A549 (cell line): ENCODE measurements at regions not wholly inside any gene's neighbourhood (a gene's known extent, or its start where the extent isn't known, plus 50 kb on each side); places are given as distances from the start of the nearest gene placed in this dataset.
"Not testable (repeated sequence)": the region's sequence is repeated elsewhere in the genome, so short reads cannot be mapped to it uniquely, and the experiment has no call there.

ENCODE experiments used
- ATAC-seq, 2 experiments: fragments of 200-7000 bp in 1 of 2; fragments of >200 bp in 1 of 2; cut with Nextera tagmentation in 1 of 2; cut with Tn5 transposase in 1 of 2; 3 replicates each; pipeline versions ENCODE4 v1.8.0 to v1.9.1; 2018 to 2020; ENCODE audit warnings: mild to moderate bottlenecking in 1 of 2, moderate library complexity in 1 of 2
- CTCF ChIA-PET: fragments of 300-600 bp; sonication (Branson Sonifier 250); formaldehyde crosslinking; extraction: SDS; loops from one replicate; lab custom pipeline; 2021; ENCODE audit warnings: antibody characterized with exemption, inconsistent platforms; lab: Yijun Ruan, JAX
- POLR2A ChIA-PET: fragments of 350-600 bp; formaldehyde crosslinking; extraction: SDS; loops from one replicate; lab custom pipeline; 2021; ENCODE audit warnings: antibody characterized with exemption, inconsistent platforms; lab: Yijun Ruan, JAX
- DNase-seq, 2 experiments: peaks; one replicate each; pipeline versions ENCODE4 v3.0.0 to v3.0.0-alpha.2; 2011 to 2016; ENCODE audit warnings: low read depth in 1 of 2, low spot score in 1 of 2
- FAIRE-seq: peaks from 2 replicates; lab custom pipeline; 2011; peaks lifted over from hg19 to GRCh38; lab: Jason Lieb, UNC
- H3K27ac ChIP-seq, 2 experiments: fragments of >200 bp; sonication (Bioruptor Twin); formaldehyde crosslinking; 3 replicates each; pipeline ENCODE4 v1.5.1; 2016 to 2017
- H3K4me1 ChIP-seq: fragments of >200 bp; sonication (Bioruptor Twin); formaldehyde crosslinking; 3 replicates; pipeline ENCODE4 v1.6.1; 2016
- H3K4me2 ChIP-seq: fragments of >200 bp; sonication (Bioruptor Twin); formaldehyde crosslinking; 3 replicates; pipeline ENCODE4 v1.6.1; 2016
- H3K4me3 ChIP-seq: fragments of >200 bp; sonication (Bioruptor Twin); formaldehyde crosslinking; 3 replicates; pipeline ENCODE4 v1.5.1; 2016
- H3K9me3 ChIP-seq: fragments of >200 bp; sonication (Bioruptor Twin); formaldehyde crosslinking; 3 replicates; pipeline ENCODE4 v1.6.1; 2016
- BCL3 ChIP-seq: fragments of >200 bp; sonication (Bioruptor Twin); formaldehyde crosslinking; IDR thresholded peaks from 3 replicates; pipeline ENCODE4 v1.6.1; 2016
- BHLHE40 ChIP-seq: IDR thresholded peaks from 2 replicates; pipeline ENCODE4 v1.6.1; 2012; ENCODE audit warnings: low read depth, low read length, inconsistent platforms
- CBX2 ChIP-seq: fragments of 200-600 bp; sonication (generic); IDR thresholded peaks from 2 replicates; pipeline ENCODE4 v1.6.1; 2016; ENCODE audit warnings: low read depth, mild to moderate bottlenecking, borderline replicate concordance
- CTCF ChIP-seq: fragments of >200 bp; sonication (Bioruptor Twin); formaldehyde crosslinking; IDR thresholded peaks from 3 replicates; pipeline ENCODE4 v1.5.1; 2016
- EP300 ChIP-seq, 2 experiments: fragments of >200 bp; sonication (Bioruptor Twin); formaldehyde crosslinking; IDR thresholded peaks; 2 replicates in 1 of 2; 3 replicates in 1 of 2; pipeline ENCODE4 v1.6.1; 2016 to 2017
- ESRRA ChIP-seq: fragments of 150-350 bp; IDR thresholded peaks from 2 replicates; pipeline ENCODE4 v1.6.1; 2014; ENCODE audit warnings: mild to moderate bottlenecking, low read length, borderline replicate concordance
- HOXB5 ChIP-seq: fragments of 250-450 bp; sonication (Bioruptor Pico); IDR thresholded peaks from 2 replicates; pipeline ENCODE4 v1.5.0; 2020; ENCODE audit warnings: mild to moderate bottlenecking, moderate library complexity
- KDM5A ChIP-seq: fragments of 200-600 bp; sonication (generic); IDR thresholded peaks from 2 replicates; pipeline ENCODE4 v1.6.1; 2016; ENCODE audit warnings: antibody characterized with exemption, mild to moderate bottlenecking
- MAZ ChIP-seq: fragments of 150-350 bp; IDR thresholded peaks from 2 replicates; pipeline ENCODE4 v1.6.1; 2014; ENCODE audit warnings: antibody characterized with exemption, low read depth, low read length, borderline replicate concordance
- NPAS2 ChIP-seq: fragments of 250-450 bp; sonication (Bioruptor Pico); IDR thresholded peaks from 2 replicates; pipeline ENCODE4 v1.8.0; 2022; ENCODE audit warnings: mild to moderate bottlenecking, moderate library complexity, borderline replicate concordance
- PHF8 ChIP-seq: fragments of 200-600 bp; sonication (generic); IDR thresholded peaks from 2 replicates; pipeline ENCODE4 v1.6.1; 2016; ENCODE audit warnings: low read depth, mild to moderate bottlenecking, antibody characterized with exemption, moderate library complexity, borderline replicate concordance
- RAD21 ChIP-seq, 2 experiments: fragments of >200 bp in 1 of 2; sonication (Bioruptor Twin) in 1 of 2; formaldehyde crosslinking in 1 of 2; IDR thresholded peaks in 1 of 2; conservative IDR thresholded peaks in 1 of 2; 2 replicates in 1 of 2; 3 replicates in 1 of 2; pipeline ENCODE4 v1.6.1; 2012 to 2018; ENCODE audit warnings: inconsistent platforms in 1 of 2
- RFX5 ChIP-seq: fragments of 450-650 bp; IDR thresholded peaks from 2 replicates; pipeline ENCODE4 v1.7.1; 2014; ENCODE audit warnings: antibody characterized with exemption, mild to moderate bottlenecking, moderate library complexity
- RNF2 ChIP-seq: fragments of 200-600 bp; sonication (generic); IDR thresholded peaks from 2 replicates; pipeline ENCODE4 v1.6.1; 2016; ENCODE audit warnings: low read depth, mild to moderate bottlenecking, antibody characterized with exemption, moderate library complexity, borderline replicate concordance
- TFCP2L1 ChIP-seq: fragments of 250-450 bp; sonication (Bioruptor Pico); IDR thresholded peaks from 2 replicates; pipeline ENCODE4 v1.5.0; 2021; ENCODE audit warnings: mild to moderate bottlenecking
- ZNF302 ChIP-seq: fragments of 250-450 bp; sonication (Bioruptor Pico); IDR thresholded peaks from 2 replicates; pipeline ENCODE4 v1.9.0; 2021; ENCODE audit warnings: inconsistent platforms, mild to moderate bottlenecking, moderate library complexity
- WGBS: methylation state at CpG from one replicate; pipeline ENCODE4 v1.1.6; 2017; ENCODE audit errors: missing lambda C conversion rate; 5-methylcytosine and 5-hydroxymethylcytosine counted together

- ATAC-seq (no peak), DNase-seq (no peak), FAIRE-seq (no peak)
- no peak overlapping the region for H3K4me2 ChIP-seq
- no peaks in the 10 kb centered on the region for H3K9me3 ChIP-seq
- no peak overlapping the region for H3K4me3 ChIP-seq
- POLR2A ChIA-PET = no interaction called here
- no peaks in the 10 kb centered on the region for H3K4me1 ChIP-seq
- TF ChIP-seq ESRRA (no peak), MAZ (no peak), PHF8 (no peak), EP300 (IDR thresholded peaks at IDR 0.05) (no peak), RNF2 (no peak)
- CTCF ChIA-PET = no interaction called here
- WGBS = 17% methylated on average over 1 of the region's 1 CpG
- H3K27ac ChIP-seq = no peak overlapping the region
Measured at GRCh38 chr9:74413876-74414275, 83.3 kb upstream of the RORB start.

GRCh38 chr9:74414325-74414724 is 82.8 kb upstream of the RORB start:
- POLR2A ChIA-PET = no interaction called here

GRCh38 chr9:74415995-74416394 is 81.1 kb upstream of the RORB start:
- Histone ChIP-seq H3K9me3 (no peaks in the 10 kb centered on the region), H3K4me1 (no peaks in the 10 kb centered on the region)
- POLR2A ChIA-PET = no interaction called here
- ATAC-seq = no peak
- TF ChIP-seq KDM5A = no peak
- no peak for TF ChIP-seq MAZ
- no peak for TF ChIP-seq EP300 (IDR thresholded peaks at IDR 0.05)
- no peak for TF ChIP-seq ZNF302 (CRISPR knock-in tag)
- TF ChIP-seq PHF8 = no peak
- TF ChIP-seq CTCF = no peak
- TF ChIP-seq, all 56 proteins: peak for 0
- DNase-seq = no peak
- Histone ChIP-seq H3K27ac (no peak overlapping the region), H3K4me2 (no peak overlapping the region), H3K4me3 (no peak overlapping the region)
- no peak for FAIRE-seq
- CTCF ChIA-PET = no interaction called here

More at GRCh38 chr9:74414325-74414724, 82.8 kb upstream of the RORB start:
- Histone ChIP-seq H3K4me2 (no peak overlapping the region), H3K27ac (no peak overlapping the region), H3K4me1 (no peaks in the 10 kb centered on the region), H3K9me3 (no peaks in the 10 kb centered on the region), H3K4me3 (no peak overlapping the region)
- ATAC-seq = no peak
- 0% methylated on average over 1 of the region's 1 CpG for WGBS
- DNase-seq = no peak
- CTCF ChIA-PET = no interaction called here
- TF ChIP-seq BHLHE40 (no peak), RAD21 (conservative IDR thresholded peaks at IDR 0.05 in 1 of 2, IDR thresholded peaks at IDR 0.05 in 1 of 2) (no peak), RFX5 (no peak), CBX2 (no peak), BCL3 (no peak), TFCP2L1 (CRISPR knock-in tag) (no peak), HOXB5 (CRISPR knock-in tag) (no peak), NPAS2 (CRISPR knock-in tag) (no peak), MAZ (no peak)
- TF ChIP-seq, all 56 proteins: peak for 0
- FAIRE-seq = no peak

GRCh38 chr9:74424488-74424887 is 72.6 kb upstream of the RORB start:
- POLR2A ChIA-PET, CTCF ChIA-PET, FAIRE-seq, DNase-seq, H3K4me1 ChIP-seq, H3K27ac ChIP-seq, H3K9me3 ChIP-seq, ATAC-seq, H3K4me2 ChIP-seq, H3K4me3 ChIP-seq: not testable (repeated sequence)
- WGBS = 37% methylated on average over 16 of the region's 16 CpGs
